MM.1S (cell line): ENCODE measurements at regions not wholly inside any gene's neighbourhood (a gene's known extent, or its start where the extent isn't known, plus 50 kb on each side); places are given as distances from the start of the nearest gene placed in this dataset.

ENCODE experiments used
- EZH2 ChIP-seq: fragments of 300-600 bp; sonication (generic); optimal IDR thresholded peaks from 2 replicates; pipeline ENCODE3; 2017; ENCODE audit warnings: low read depth, mild to moderate bottlenecking, antibody characterized with exemption, low read length, mixed read lengths
- TF ChIP-seq, protein P1 (sequence below): fragments of 300-600 bp; sonication (generic); IDR thresholded peaks from 2 replicates; pipeline ENCODE4 v1.5.1; 2016; ENCODE audit warnings: antibody characterized with exemption, low read length, mixed read lengths

- TF ChIP-seq, protein P1, sequence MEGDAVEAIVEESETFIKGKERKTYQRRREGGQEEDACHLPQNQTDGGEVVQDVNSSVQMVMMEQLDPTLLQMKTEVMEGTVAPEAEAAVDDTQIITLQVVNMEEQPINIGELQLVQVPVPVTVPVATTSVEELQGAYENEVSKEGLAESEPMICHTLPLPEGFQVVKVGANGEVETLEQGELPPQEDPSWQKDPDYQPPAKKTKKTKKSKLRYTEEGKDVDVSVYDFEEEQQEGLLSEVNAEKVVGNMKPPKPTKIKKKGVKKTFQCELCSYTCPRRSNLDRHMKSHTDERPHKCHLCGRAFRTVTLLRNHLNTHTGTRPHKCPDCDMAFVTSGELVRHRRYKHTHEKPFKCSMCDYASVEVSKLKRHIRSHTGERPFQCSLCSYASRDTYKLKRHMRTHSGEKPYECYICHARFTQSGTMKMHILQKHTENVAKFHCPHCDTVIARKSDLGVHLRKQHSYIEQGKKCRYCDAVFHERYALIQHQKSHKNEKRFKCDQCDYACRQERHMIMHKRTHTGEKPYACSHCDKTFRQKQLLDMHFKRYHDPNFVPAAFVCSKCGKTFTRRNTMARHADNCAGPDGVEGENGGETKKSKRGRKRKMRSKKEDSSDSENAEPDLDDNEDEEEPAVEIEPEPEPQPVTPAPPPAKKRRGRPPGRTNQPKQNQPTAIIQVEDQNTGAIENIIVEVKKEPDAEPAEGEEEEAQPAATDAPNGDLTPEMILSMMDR, result no peak
- no peak for TF ChIP-seq EZH2
Observed at GRCh38 chr4:123204737-123205136, 191.9 kb upstream of the SPRY1 start.
